ENCODE measurements at regions not wholly inside any gene's neighbourhood (a gene's known extent, or its start where the extent isn't known, plus 50 kb on each side); places are given as distances from the start of the nearest gene placed in this dataset.

- ChIA-PET CTCF (interaction anchor here (0.6 kb wide), 1 partner anchor 9 kb away, joined by 3 read pairs; no protein-coding TSS in a partner anchor), POLR2A (no interaction called here)
- Mint-ChIP-seq H3K27ac (no peak overlapping the region), H3K4me3 (no peak overlapping the region), H3K4me1 (no peaks in the 10 kb centered on the region), H3K9me3 (no peaks in the 10 kb centered on the region), H3K27me3 (no peaks in the 10 kb centered on the region), H3K36me3 (ENCODE audit: low read depth) (no peaks in the 10 kb centered on the region)
- DNase-seq (no peak), ATAC-seq (ENCODE audit: low read depth) (no peak)
- intact Hi-C loops (cut with micrococcal nuclease): no loop called here
- no peak for TF ChIP-seq CTCF (IDR thresholded peaks at IDR 0.05)
Observed at GRCh38 chr5:41617843-41618515, 107.6 kb upstream of the PLCXD3 start.

- Mint-ChIP-seq H3K27me3 (no peaks in the 10 kb centered on the region), H3K4me3 (no peak overlapping the region), H3K36me3 (ENCODE audit: low read depth) (no peaks in the 10 kb centered on the region), H3K9me3 (peaks cover 6% of the 10 kb centered on the region), H3K4me1 (no peaks in the 10 kb centered on the region), H3K27ac (no peak overlapping the region)
- ATAC-seq (ENCODE audit: low read depth) (no peak), DNase-seq (no peak)
- intact Hi-C loops (cut with micrococcal nuclease): no loop called here
- no peak for TF ChIP-seq CTCF (IDR thresholded peaks at IDR 0.05)
- ChIA-PET CTCF (no interaction called here), POLR2A (no interaction called here)
Observed at GRCh38 chr5:41610386-41610785, 100.0 kb upstream of the PLCXD3 start.

- no peak overlapping the region for H3K4me3 Mint-ChIP-seq
- ATAC-seq (ENCODE audit: low read depth) (no peak), DNase-seq (no peak)
- intact Hi-C loops (cut with micrococcal nuclease): no loop called here
- CTCF ChIA-PET: no interaction called here
- no peak overlapping the region for H3K27ac Mint-ChIP-seq
- POLR2A ChIA-PET: no interaction called here
- H3K27me3 Mint-ChIP-seq: no peaks in the 10 kb centered on the region
- no peaks in the 10 kb centered on the region for H3K4me1 Mint-ChIP-seq
- no peak for TF ChIP-seq CTCF (IDR thresholded peaks at IDR 0.05)
- H3K36me3 Mint-ChIP-seq (ENCODE audit: low read depth): no peaks in the 10 kb centered on the region
- peaks cover 8% of the 10 kb centered on the region for H3K9me3 Mint-ChIP-seq
Observed at GRCh38 chr5:41600731-41601130, 90.3 kb upstream of the PLCXD3 start.

GRCh38 chr5:41598011-41598410 is 87.6 kb upstream of the PLCXD3 start:
- POLR2A ChIA-PET: no interaction called here
- CTCF ChIA-PET: no interaction called here
- Mint-ChIP-seq H3K27me3 (no peaks in the 10 kb centered on the region), H3K9me3 (peaks cover 4% of the 10 kb centered on the region), H3K36me3 (ENCODE audit: low read depth) (no peaks in the 10 kb centered on the region), H3K27ac (no peak overlapping the region), H3K4me1 (no peaks in the 10 kb centered on the region), H3K4me3 (no peak overlapping the region)
- intact Hi-C loops (cut with micrococcal nuclease): no loop called here
- no peak for DNase-seq
- no peak for TF ChIP-seq CTCF (IDR thresholded peaks at IDR 0.05)
- no peak for ATAC-seq (ENCODE audit: low read depth)

- no peaks in the 10 kb centered on the region for H3K4me1 Mint-ChIP-seq
- no peaks in the 10 kb centered on the region for H3K9me3 Mint-ChIP-seq
- ChIA-PET CTCF (no interaction called here), POLR2A (no interaction called here)
- H3K4me3 Mint-ChIP-seq: no peak overlapping the region
- DNase-seq: no peak
- no peaks in the 10 kb centered on the region for H3K27me3 Mint-ChIP-seq
- no peak for ATAC-seq (ENCODE audit: low read depth)
- no peak for TF ChIP-seq CTCF (IDR thresholded peaks at IDR 0.05)
- intact Hi-C loops (cut with micrococcal nuclease): no loop called here
- no peak overlapping the region for H3K27ac Mint-ChIP-seq
- no peaks in the 10 kb centered on the region for H3K36me3 Mint-ChIP-seq (ENCODE audit: low read depth)
Observed at GRCh38 chr5:41587668-41588067, 77.3 kb upstream of the PLCXD3 start.
